Cardiac fibroblast (primary cell): ENCODE measurements at regions not wholly inside any gene's neighbourhood (a gene's known extent, or its start where the extent isn't known, plus 50 kb on each side); places are given as distances from the start of the nearest gene placed in this dataset.
A peak's percentile ranks its signal among the peaks of the same experiment; 100 is the strongest.

ENCODE experiments used
- DNase-seq, 2 donors: peaks; one replicate each; pipeline versions ENCODE4 v3.0.0 to v3.0.0-alpha.2; 2010; ENCODE audit warnings: low read depth in 2 of 2
- H3K4me3 ChIP-seq, 2 donors: replicated peaks in 1 of 2; 1 replicate in 1 of 2; 2 replicates in 1 of 2; pipeline ENCODE4 v1.5.1; 2011; ENCODE audit warnings: low read depth in 2 of 2, low read length in 2 of 2, mild to moderate bottlenecking in 2 of 2, moderate library complexity in 1 of 2
- CTCF ChIP-seq: IDR thresholded peaks from one replicate; pipeline ENCODE4 v1.5.1; 2011; ENCODE audit warnings: low read depth, mild to moderate bottlenecking, low read length, inconsistent platforms

GRCh38 chr18:56176751-56177150, 461.6 kb downstream of the TXNL1 start:
- TF ChIP-seq CTCF = no peak
- DNase-seq = no peak
- no peak overlapping the region for H3K4me3 ChIP-seq

GRCh38 chr18:56175330-56176001, 462.9 kb downstream of the TXNL1 start:
- H3K4me3 ChIP-seq = no peak overlapping the region
- no peak for TF ChIP-seq CTCF
- DNase-seq = peak in 1 of 2 donors; percentile 4

- TF ChIP-seq CTCF = no peak
- no peak for DNase-seq
- no peak overlapping the region for H3K4me3 ChIP-seq
These were observed 464.7 kb downstream of the TXNL1 start for GRCh38 chr18:56173542-56174220.

GRCh38 chr18:56172527-56172926, 465.9 kb downstream of the TXNL1 start:
- no peak overlapping the region for H3K4me3 ChIP-seq
- TF ChIP-seq CTCF = no peak
- DNase-seq = no peak

- TF ChIP-seq CTCF = no peak
- no peak overlapping the region for H3K4me3 ChIP-seq
- DNase-seq = no peak
These were observed 466.5 kb downstream of the TXNL1 start for GRCh38 chr18:56171848-56172247.

GRCh38 chr18:56168049-56168781, 470.2 kb downstream of the TXNL1 start:
- no peak for TF ChIP-seq CTCF
- H3K4me3 ChIP-seq = no peak overlapping the region
- peak; percentile 66 to 72 for DNase-seq
